Panc1 (cell line): ENCODE measurements at regions not wholly inside any gene's neighbourhood (a gene's known extent, or its start where the extent isn't known, plus 50 kb on each side); places are given as distances from the start of the nearest gene placed in this dataset.

Experiments used
- ATAC-seq: fragments of 200-7000 bp; cut with Tn5 transposase; 2 replicates; pipeline ENCODE4 v1.9.1; 2020; ENCODE audit warnings: mild to moderate bottlenecking, moderate library complexity
- BruUV-seq: library from RNA; stranded (reverse); fragments of 400-500 nt; replicated peaks from 2 replicates; lab custom pipeline; 2021; lab: Mats Ljungman, UMichigan
- CTCF ChIA-PET: fragments of 300-600 bp; sonication (Branson Sonifier 250); formaldehyde crosslinking; loops from one replicate; lab custom pipeline; 2022; ENCODE audit warnings: antibody characterized with exemption; lab: Charles Lee
- POLR2A ChIA-PET: fragments of 300-600 bp; sonication (Branson Sonifier 250); formaldehyde crosslinking; loops from one replicate; lab custom pipeline; 2022; ENCODE audit warnings: antibody characterized with exemption; lab: Charles Lee
- DNase-seq: peaks from one replicate; pipeline ENCODE4 v3.0.0-alpha.2; 2010; ENCODE audit warnings: low read depth, low spot score
- H3K27ac ChIP-seq: 2 replicates; pipeline ENCODE4 v1.5.1; 2011; ENCODE audit warnings: mild to moderate bottlenecking, low read length, inconsistent platforms
- H3K27me3 ChIP-seq: fragments of 200-500 bp; sonication (Bioruptor generic); 2 replicates; pipeline ENCODE4 v1.6.0; 2014; ENCODE audit warnings: low read length, inconsistent platforms; ENCODE audit not compliant: control insufficient read depth, insufficient read depth
- H3K36me3 ChIP-seq: fragments of 200-500 bp; sonication (Bioruptor generic); 2 replicates; pipeline ENCODE4 v1.5.1; 2014; ENCODE audit warnings: inconsistent platforms, mild to moderate bottlenecking, low read length, moderate library complexity; ENCODE audit not compliant: control insufficient read depth, insufficient read depth
- H3K4me1 ChIP-seq: 2 replicates; pipeline ENCODE4 v1.5.1; 2011; ENCODE audit warnings: inconsistent platforms, mild to moderate bottlenecking, low read length, moderate library complexity; ENCODE audit not compliant: control insufficient read depth, insufficient read depth
- H3K4me3 ChIP-seq, 2 experiments: 2 replicates each; pipeline ENCODE4 v1.5.1; 2011 to 2012; ENCODE audit warnings: low read depth in 2 of 2, low read length in 2 of 2, mild to moderate bottlenecking in 2 of 2, inconsistent platforms in 1 of 2, moderate library complexity in 1 of 2
- H3K9me3 ChIP-seq: fragments of 200-500 bp; sonication (Bioruptor generic); 2 replicates; pipeline ENCODE4 v1.5.1; 2014; ENCODE audit warnings: low read depth, mild to moderate bottlenecking, inconsistent platforms, low read length, moderate library complexity; ENCODE audit not compliant: control insufficient read depth, insufficient read depth
- POLR2AphosphoS5 ChIP-seq: IDR thresholded peaks from 2 replicates; pipeline ENCODE4 v1.6.1; 2012; ENCODE audit warnings: mild to moderate bottlenecking, low read depth, low read length, moderate library complexity
- REST ChIP-seq, 2 experiments: IDR thresholded peaks; 2 replicates each; pipeline ENCODE4 v1.6.1; 2011 to 2012; ENCODE audit warnings: low read depth in 2 of 2, control low read depth in 1 of 2, low read length in 1 of 2, mild to moderate bottlenecking in 1 of 2, moderate library complexity in 1 of 2; ENCODE audit not compliant: insufficient read depth in 1 of 2
- SIN3A ChIP-seq: IDR thresholded peaks from 2 replicates; pipeline ENCODE4 v1.6.1; 2012; ENCODE audit warnings: low read depth, mild to moderate bottlenecking, low read length, moderate library complexity, borderline replicate concordance; ENCODE audit not compliant: insufficient read depth
- TCF7L2 ChIP-seq: IDR thresholded peaks from 2 replicates; pipeline ENCODE4 v1.6.1; 2011; ENCODE audit warnings: mild to moderate bottlenecking, low read depth, low read length, inconsistent platforms
- in situ Hi-C: cut with HindIII; loops from 2 replicates; pipeline ENCODE4 v1.10.0; 2016; ENCODE audit warnings: low sequenced_read_pairs, low pct_unique_long_range_greater_than_20kb
- intact Hi-C: fragments of 100-400 bp; cut with micrococcal nuclease; formaldehyde crosslinking; loops from one replicate; pipeline ENCODE4 v1.10.0; 2022; ENCODE audit not compliant: unreplicated experiment
- TF ChIP-seq, protein P1 (sequence below): fragments of 450-650 bp; IDR thresholded peaks from 2 replicates; pipeline ENCODE4 v1.5.1; 2017; ENCODE audit warnings: mild to moderate bottlenecking

- Histone ChIP-seq H3K27ac (no peak overlapping the region), H3K36me3 (no peaks in the 10 kb centered on the region), H3K27me3 (no peaks in the 10 kb centered on the region), H3K4me3 (no peak overlapping the region), H3K4me1 (no peaks in the 10 kb centered on the region), H3K9me3 (no peaks in the 10 kb centered on the region)
- in situ Hi-C loops (no loop called here), intact Hi-C loops (no loop called here)
- DNase-seq = no peak
- no TSS peak for BruUV-seq
- TF ChIP-seq, protein P1, sequence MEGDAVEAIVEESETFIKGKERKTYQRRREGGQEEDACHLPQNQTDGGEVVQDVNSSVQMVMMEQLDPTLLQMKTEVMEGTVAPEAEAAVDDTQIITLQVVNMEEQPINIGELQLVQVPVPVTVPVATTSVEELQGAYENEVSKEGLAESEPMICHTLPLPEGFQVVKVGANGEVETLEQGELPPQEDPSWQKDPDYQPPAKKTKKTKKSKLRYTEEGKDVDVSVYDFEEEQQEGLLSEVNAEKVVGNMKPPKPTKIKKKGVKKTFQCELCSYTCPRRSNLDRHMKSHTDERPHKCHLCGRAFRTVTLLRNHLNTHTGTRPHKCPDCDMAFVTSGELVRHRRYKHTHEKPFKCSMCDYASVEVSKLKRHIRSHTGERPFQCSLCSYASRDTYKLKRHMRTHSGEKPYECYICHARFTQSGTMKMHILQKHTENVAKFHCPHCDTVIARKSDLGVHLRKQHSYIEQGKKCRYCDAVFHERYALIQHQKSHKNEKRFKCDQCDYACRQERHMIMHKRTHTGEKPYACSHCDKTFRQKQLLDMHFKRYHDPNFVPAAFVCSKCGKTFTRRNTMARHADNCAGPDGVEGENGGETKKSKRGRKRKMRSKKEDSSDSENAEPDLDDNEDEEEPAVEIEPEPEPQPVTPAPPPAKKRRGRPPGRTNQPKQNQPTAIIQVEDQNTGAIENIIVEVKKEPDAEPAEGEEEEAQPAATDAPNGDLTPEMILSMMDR = no peak
- no peak for TF ChIP-seq TCF7L2
- TF ChIP-seq POLR2AphosphoS5 = no peak
- TF ChIP-seq SIN3A = no peak
- no peak for TF ChIP-seq REST (IDR thresholded peaks at IDR 0.05; ENCODE audit: insufficient read depth in 1 of 2, low read depth in 2 of 2, low read length in 1 of 2)
- ChIA-PET CTCF (no interaction called here), POLR2A (no interaction called here)
- ATAC-seq = no peak
These were observed 128.4 kb downstream of the RPAP3 start for GRCh38 chr12:47577206-47577989.

GRCh38 chr12:47576289-47576945 is 129.4 kb downstream of the RPAP3 start:
- CTCF ChIA-PET = no interaction called here
- H3K36me3 ChIP-seq = no peaks in the 10 kb centered on the region
- no peak overlapping the region for H3K4me3 ChIP-seq
- TF ChIP-seq, protein P1 = no peak
- TF ChIP-seq REST (IDR thresholded peaks at IDR 0.05; ENCODE audit: insufficient read depth in 1 of 2, low read depth in 2 of 2, low read length in 1 of 2) = no peak
- no peak for TF ChIP-seq SIN3A
- TF ChIP-seq TCF7L2 = no peak
- TF ChIP-seq POLR2AphosphoS5 = no peak
- in situ Hi-C loops = no loop called here
- no peaks in the 10 kb centered on the region for H3K4me1 ChIP-seq
- ATAC-seq (no peak), DNase-seq (no peak)
- no TSS peak for BruUV-seq
- no peaks in the 10 kb centered on the region for H3K9me3 ChIP-seq
- intact Hi-C loops = no loop called here
- H3K27ac ChIP-seq = no peak overlapping the region
- H3K27me3 ChIP-seq = no peaks in the 10 kb centered on the region
- POLR2A ChIA-PET = no interaction called here
